B cell (primary cell): ENCODE measurements at regions not wholly inside any gene's neighbourhood (a gene's known extent, or its start where the extent isn't known, plus 50 kb on each side); places are given as distances from the start of the nearest gene placed in this dataset.

Experiments used
- ATAC-seq: fragments of 200-7000 bp; cut with Tn5 transposase; one replicate; pipeline ENCODE4 v1.10.0; 2021; ENCODE audit warnings: low read depth, mild to moderate bottlenecking, moderate number of reproducible peaks, moderate library complexity
- CTCF ChIA-PET: fragments of 350-600 bp; sonication (Branson Sonifier 250); formaldehyde crosslinking; loops from one replicate; lab custom pipeline; 2021; ENCODE audit warnings: antibody characterized with exemption, inconsistent platforms; lab: Charles Lee
- POLR2A ChIA-PET: fragments of 350-600 bp; sonication (Branson Sonifier 250); formaldehyde crosslinking; loops from one replicate; lab custom pipeline; 2021; ENCODE audit warnings: antibody characterized with exemption; lab: Charles Lee
- DNase-seq: peaks from one replicate; pipeline ENCODE4 v3.0.0; 2013
- H2AFZ ChIP-seq: 2 replicates; pipeline ENCODE4 v1.6.1; 2012; ENCODE audit warnings: mild to moderate bottlenecking, low read depth, low read length; ENCODE audit not compliant: insufficient read depth, poor library complexity, severe bottlenecking
- H3K27ac ChIP-seq, 2 donors: 1 replicate in 1 of 2; 2 replicates in 1 of 2; pipeline ENCODE4 v1.5.1; 2012 to 2013; ENCODE audit warnings: low read length in 2 of 2, mild to moderate bottlenecking in 2 of 2, moderate library complexity in 1 of 2
- H3K27me3 ChIP-seq, 4 experiments: fragments of 200-600 bp in 1 of 4; sonication (generic) in 1 of 4; replicated peaks in 1 of 4; 1 replicate in 2 of 4; 2 replicates in 2 of 4; pipeline versions ENCODE4 v1.6.1 to v1.7.0; 2013 to 2016; ENCODE audit warnings: low read length in 3 of 4, mild to moderate bottlenecking in 2 of 4, mixed read lengths in 1 of 4, moderate library complexity in 1 of 4; ENCODE audit not compliant: insufficient read depth in 4 of 4, control insufficient read depth in 3 of 4; ENCODE audit errors: control extremely low read depth in 1 of 4
- H3K36me3 ChIP-seq, 2 experiments: replicated peaks in 1 of 2; 1 replicate in 1 of 2; 2 replicates in 1 of 2; pipeline versions ENCODE4 v1.6.1 to v1.7.1; 2013; ENCODE audit warnings: low read length in 1 of 2; ENCODE audit not compliant: insufficient read depth in 2 of 2, control insufficient read depth in 1 of 2; ENCODE audit errors: control extremely low read depth in 1 of 2, extremely low read depth in 1 of 2
- H3K4me1 ChIP-seq, 2 donors: fragments of 200-600 bp in 1 of 2; sonication (generic) in 1 of 2; 1 replicate in 1 of 2; 2 replicates in 1 of 2; pipeline versions ENCODE4 v1.5.1 to v1.6.1; 2013 to 2017; ENCODE audit warnings: low read length in 2 of 2; ENCODE audit not compliant: control insufficient read depth in 2 of 2, insufficient read depth in 2 of 2
- H3K4me2 ChIP-seq: replicated peaks from 2 replicates; pipeline ENCODE3; 2012; ENCODE audit warnings: mild to moderate bottlenecking, low read depth, low read length; ENCODE audit not compliant: poor library complexity, severe bottlenecking
- H3K4me3 ChIP-seq, 5 experiments: fragments of 200-600 bp in 1 of 5; sonication (generic) in 1 of 5; 1 replicate in 3 of 5; 2 replicates in 2 of 5; pipeline versions ENCODE4 v1.5.1 to v1.7.0; 2011 to 2016; ENCODE audit warnings: low read length in 4 of 5, mild to moderate bottlenecking in 4 of 5, low read depth in 2 of 5, control low read depth in 1 of 5, moderate library complexity in 1 of 5; ENCODE audit not compliant: insufficient read depth in 1 of 5; ENCODE audit errors: control extremely low read depth in 1 of 5, extremely low read depth in 1 of 5
- H3K79me2 ChIP-seq: fragments of 200-600 bp; sonication (generic); one replicate; pipeline ENCODE4 v1.6.0; 2016; ENCODE audit warnings: low read length; ENCODE audit not compliant: control insufficient read depth, insufficient read depth
- H3K9ac ChIP-seq: fragments of 200-600 bp; sonication (generic); 2 replicates; pipeline ENCODE4 v1.6.1; 2017; ENCODE audit warnings: mild to moderate bottlenecking, low read length, moderate library complexity
- H3K9me3 ChIP-seq, 3 donors: one replicate each; pipeline versions ENCODE4 v1.6.1 to v1.7.1; 2013; ENCODE audit warnings: low read length in 2 of 3; ENCODE audit not compliant: control insufficient read depth in 2 of 3, insufficient read depth in 1 of 3; ENCODE audit errors: control extremely low read depth in 1 of 3
- H4K20me1 ChIP-seq: 2 replicates; pipeline ENCODE4 v1.6.0; 2012; ENCODE audit warnings: mild to moderate bottlenecking, low read length; ENCODE audit not compliant: insufficient read depth, control insufficient read depth, poor library complexity, severe bottlenecking
- H3K27ac Mint-ChIP-seq: one replicate; pipeline ENCODE4 v1.8.0; 2021; ENCODE audit warnings: mixed read lengths
- H3K27me3 Mint-ChIP-seq: one replicate; pipeline ENCODE4 v1.8.0; 2021; ENCODE audit warnings: mixed read lengths
- H3K4me1 Mint-ChIP-seq: one replicate; pipeline ENCODE4 v1.8.0; 2021; ENCODE audit warnings: mixed read lengths
- H3K4me3 Mint-ChIP-seq: one replicate; pipeline ENCODE4 v1.8.0; 2021; ENCODE audit warnings: mixed read lengths
- H3K9me3 Mint-ChIP-seq: one replicate; pipeline ENCODE4 v1.8.0; 2022; ENCODE audit warnings: mixed read lengths; ENCODE audit not compliant: insufficient read depth
- EZH2 ChIP-seq: IDR thresholded peaks from 2 replicates; pipeline ENCODE4 v1.6.1; 2012; ENCODE audit warnings: borderline replicate concordance, low read depth, mild to moderate bottlenecking, moderate library complexity, low read length; ENCODE audit not compliant: insufficient read depth, poor library complexity, severe bottlenecking
- WGBS: methylation state at CpG from one replicate; pipeline ENCODE4 v1.1.5; 2013; ENCODE audit warnings: missing lambda C conversion rate; ENCODE audit not compliant: insufficient coverage; 5-methylcytosine and 5-hydroxymethylcytosine counted together
- intact Hi-C: fragments of 100-400 bp; cut with micrococcal nuclease; formaldehyde crosslinking; loops from one replicate; pipeline ENCODE4 v1.10.0; 2022
- TF ChIP-seq, protein P1 (sequence below): fragments of 200-600 bp; IDR thresholded peaks from one replicate; pipeline ENCODE4 v1.8.0; 2022; ENCODE audit warnings: antibody characterized with exemption, mild to moderate bottlenecking

DNA sequence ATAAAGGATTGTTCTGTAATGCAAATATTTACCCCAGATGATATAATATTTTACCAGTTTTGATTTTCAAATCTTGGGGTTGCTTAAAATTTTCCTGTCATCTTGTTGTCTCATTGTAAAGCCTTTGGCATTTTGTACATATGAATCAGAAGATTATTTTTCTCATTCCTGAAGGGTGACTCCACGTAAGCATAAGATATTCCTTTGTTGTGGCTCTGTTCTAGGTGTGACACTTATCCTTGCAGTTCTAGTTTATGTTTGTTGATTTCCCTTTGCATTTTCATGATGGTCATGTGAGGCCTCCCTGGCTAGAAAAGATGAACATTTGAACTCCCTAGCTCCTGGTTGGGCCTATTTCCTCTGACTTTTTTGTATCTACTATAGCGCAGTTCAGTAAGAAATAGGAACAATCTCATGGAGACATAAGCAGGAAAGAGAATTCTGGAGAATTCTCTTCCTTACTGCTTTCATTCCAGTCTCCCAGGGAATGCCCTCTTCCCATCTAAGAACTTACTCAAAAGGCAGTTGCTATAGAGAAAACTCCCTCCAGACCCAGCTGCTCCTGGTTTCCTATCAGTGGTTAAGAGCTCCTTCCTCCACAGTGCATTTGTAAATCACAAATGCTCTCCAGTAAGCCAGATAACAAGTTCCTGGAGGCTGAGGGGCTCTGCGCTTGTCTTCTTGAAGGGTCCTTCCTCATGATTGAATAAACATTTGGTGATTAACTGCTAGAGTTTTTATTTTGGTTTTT lies 124.7 kb downstream of the WNT5A start:
- peaks cover 7% of the 10 kb centered on the region for H3K27me3 Mint-ChIP-seq
- Histone ChIP-seq H3K36me3 (no peaks in the 10 kb centered on the region), H3K4me1 (no peaks in the 10 kb centered on the region), H3K9ac (no peak overlapping the region), H3K79me2 (no peaks in the 10 kb centered on the region), H2AFZ (no peak overlapping the region), H3K4me3 (no peak overlapping the region), H4K20me1 (no peaks in the 10 kb centered on the region), H3K27ac (no peak overlapping the region), H3K4me2 (no peak overlapping the region), H3K27me3 (no peaks in the 10 kb centered on the region), H3K9me3 (no peaks in the 10 kb centered on the region)
- no peak overlapping the region for H3K4me3 Mint-ChIP-seq
- ChIA-PET POLR2A (no interaction called here), CTCF (no interaction called here)
- intact Hi-C loops: no loop called here
- ATAC-seq (no peak), DNase-seq (no peak)
- 100% methylated on average over 1 of the region's 3 CpGs for WGBS
- no peaks in the 10 kb centered on the region for H3K4me1 Mint-ChIP-seq
- TF ChIP-seq EZH2: no peak
- TF ChIP-seq, protein P1, sequence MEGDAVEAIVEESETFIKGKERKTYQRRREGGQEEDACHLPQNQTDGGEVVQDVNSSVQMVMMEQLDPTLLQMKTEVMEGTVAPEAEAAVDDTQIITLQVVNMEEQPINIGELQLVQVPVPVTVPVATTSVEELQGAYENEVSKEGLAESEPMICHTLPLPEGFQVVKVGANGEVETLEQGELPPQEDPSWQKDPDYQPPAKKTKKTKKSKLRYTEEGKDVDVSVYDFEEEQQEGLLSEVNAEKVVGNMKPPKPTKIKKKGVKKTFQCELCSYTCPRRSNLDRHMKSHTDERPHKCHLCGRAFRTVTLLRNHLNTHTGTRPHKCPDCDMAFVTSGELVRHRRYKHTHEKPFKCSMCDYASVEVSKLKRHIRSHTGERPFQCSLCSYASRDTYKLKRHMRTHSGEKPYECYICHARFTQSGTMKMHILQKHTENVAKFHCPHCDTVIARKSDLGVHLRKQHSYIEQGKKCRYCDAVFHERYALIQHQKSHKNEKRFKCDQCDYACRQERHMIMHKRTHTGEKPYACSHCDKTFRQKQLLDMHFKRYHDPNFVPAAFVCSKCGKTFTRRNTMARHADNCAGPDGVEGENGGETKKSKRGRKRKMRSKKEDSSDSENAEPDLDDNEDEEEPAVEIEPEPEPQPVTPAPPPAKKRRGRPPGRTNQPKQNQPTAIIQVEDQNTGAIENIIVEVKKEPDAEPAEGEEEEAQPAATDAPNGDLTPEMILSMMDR: no peak
- no peaks in the 10 kb centered on the region for H3K9me3 Mint-ChIP-seq
- no peak overlapping the region for H3K27ac Mint-ChIP-seq

- Histone ChIP-seq H3K9ac (no peak overlapping the region), H3K4me1 (no peaks in the 10 kb centered on the region), H3K4me2 (no peak overlapping the region), H3K9me3 (no peaks in the 10 kb centered on the region), H3K27me3 (no peaks in the 10 kb centered on the region), H2AFZ (no peak overlapping the region), H4K20me1 (no peaks in the 10 kb centered on the region), H3K36me3 (no peaks in the 10 kb centered on the region), H3K79me2 (no peaks in the 10 kb centered on the region), H3K4me3 (no peak overlapping the region), H3K27ac (no peak overlapping the region)
- WGBS: no CpG with 5 or more reads among the region's 1 CpG
- no peak for DNase-seq
- Mint-ChIP-seq H3K27me3 (peaks cover 7% of the 10 kb centered on the region), H3K27ac (no peak overlapping the region), H3K4me3 (no peak overlapping the region), H3K4me1 (no peaks in the 10 kb centered on the region), H3K9me3 (peaks cover 4% of the 10 kb centered on the region)
- POLR2A ChIA-PET: no interaction called here
- TF ChIP-seq, protein P1: no peak
- TF ChIP-seq EZH2: no peak
- ATAC-seq: no peak
- CTCF ChIA-PET: no interaction called here
- intact Hi-C loops: no loop called here
Observed at GRCh38 chr3:55357796-55358195, 129.3 kb downstream of the WNT5A start.
